HFF-Myc (cell line): ENCODE measurements at regions not wholly inside any gene's neighbourhood (a gene's known extent, or its start where the extent isn't known, plus 50 kb on each side); places are given as distances from the start of the nearest gene placed in this dataset.

Experiments
- DNase-seq: peaks from one replicate; pipeline ENCODE4 v3.0.0-alpha.2; 2011; ENCODE audit warnings: low read depth; ENCODE audit errors: extremely low read depth
- H3K4me3 ChIP-seq: replicated peaks from 2 replicates; pipeline ENCODE4 v1.5.1; 2011; ENCODE audit warnings: low read depth, mild to moderate bottlenecking, control low read depth, low read length
- TF ChIP-seq, protein P1 (sequence below): IDR thresholded peaks from 2 replicates; pipeline ENCODE4 v1.5.1; 2012; ENCODE audit warnings: mild to moderate bottlenecking, low read depth, low read length, control low read depth; ENCODE audit errors: missing control alignments

DNA sequence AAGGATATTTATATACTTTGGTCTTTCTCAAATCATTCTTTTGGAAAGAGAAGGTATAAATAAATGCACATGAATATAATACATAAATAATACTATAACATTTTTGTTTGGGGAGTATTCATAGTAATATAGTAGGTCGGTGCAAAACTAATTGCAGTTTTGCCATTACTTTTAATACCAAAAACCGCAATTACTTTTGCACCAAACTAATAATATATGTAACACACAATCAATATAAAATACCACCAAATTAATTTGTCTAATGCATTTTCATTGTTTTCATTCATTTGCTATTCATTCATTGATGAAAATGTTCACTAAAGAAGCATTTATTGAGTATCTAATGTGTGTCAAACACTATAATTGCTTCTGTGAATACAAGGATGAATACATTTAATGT is 219.0 kb downstream of the RWDD3 start:
- no peak overlapping the region for H3K4me3 ChIP-seq
- TF ChIP-seq, protein P1, sequence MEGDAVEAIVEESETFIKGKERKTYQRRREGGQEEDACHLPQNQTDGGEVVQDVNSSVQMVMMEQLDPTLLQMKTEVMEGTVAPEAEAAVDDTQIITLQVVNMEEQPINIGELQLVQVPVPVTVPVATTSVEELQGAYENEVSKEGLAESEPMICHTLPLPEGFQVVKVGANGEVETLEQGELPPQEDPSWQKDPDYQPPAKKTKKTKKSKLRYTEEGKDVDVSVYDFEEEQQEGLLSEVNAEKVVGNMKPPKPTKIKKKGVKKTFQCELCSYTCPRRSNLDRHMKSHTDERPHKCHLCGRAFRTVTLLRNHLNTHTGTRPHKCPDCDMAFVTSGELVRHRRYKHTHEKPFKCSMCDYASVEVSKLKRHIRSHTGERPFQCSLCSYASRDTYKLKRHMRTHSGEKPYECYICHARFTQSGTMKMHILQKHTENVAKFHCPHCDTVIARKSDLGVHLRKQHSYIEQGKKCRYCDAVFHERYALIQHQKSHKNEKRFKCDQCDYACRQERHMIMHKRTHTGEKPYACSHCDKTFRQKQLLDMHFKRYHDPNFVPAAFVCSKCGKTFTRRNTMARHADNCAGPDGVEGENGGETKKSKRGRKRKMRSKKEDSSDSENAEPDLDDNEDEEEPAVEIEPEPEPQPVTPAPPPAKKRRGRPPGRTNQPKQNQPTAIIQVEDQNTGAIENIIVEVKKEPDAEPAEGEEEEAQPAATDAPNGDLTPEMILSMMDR = no peak
- no peak for DNase-seq

DNA sequence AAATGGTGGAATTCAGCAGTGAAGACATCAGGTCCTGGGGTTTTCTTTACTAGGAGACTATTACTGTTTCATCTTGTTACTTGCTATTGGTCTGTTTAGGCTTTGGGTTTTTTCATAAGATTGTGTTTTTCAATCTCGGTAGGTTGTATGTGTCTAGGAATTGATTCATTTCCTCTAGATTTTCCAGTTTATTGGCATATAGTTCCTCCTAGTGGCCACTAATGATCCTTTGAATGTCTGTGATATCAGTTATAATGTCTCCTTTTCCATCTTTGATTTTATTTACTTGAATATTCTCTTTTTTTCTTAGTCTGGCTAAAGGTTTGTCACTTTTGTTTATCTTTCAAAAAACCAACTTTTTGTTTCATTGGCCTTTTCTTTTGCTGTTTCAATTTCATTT is 233.0 kb downstream of the RWDD3 start:
- no peak for DNase-seq
- no peak overlapping the region for H3K4me3 ChIP-seq
- TF ChIP-seq, protein P1 = no peak

DNA sequence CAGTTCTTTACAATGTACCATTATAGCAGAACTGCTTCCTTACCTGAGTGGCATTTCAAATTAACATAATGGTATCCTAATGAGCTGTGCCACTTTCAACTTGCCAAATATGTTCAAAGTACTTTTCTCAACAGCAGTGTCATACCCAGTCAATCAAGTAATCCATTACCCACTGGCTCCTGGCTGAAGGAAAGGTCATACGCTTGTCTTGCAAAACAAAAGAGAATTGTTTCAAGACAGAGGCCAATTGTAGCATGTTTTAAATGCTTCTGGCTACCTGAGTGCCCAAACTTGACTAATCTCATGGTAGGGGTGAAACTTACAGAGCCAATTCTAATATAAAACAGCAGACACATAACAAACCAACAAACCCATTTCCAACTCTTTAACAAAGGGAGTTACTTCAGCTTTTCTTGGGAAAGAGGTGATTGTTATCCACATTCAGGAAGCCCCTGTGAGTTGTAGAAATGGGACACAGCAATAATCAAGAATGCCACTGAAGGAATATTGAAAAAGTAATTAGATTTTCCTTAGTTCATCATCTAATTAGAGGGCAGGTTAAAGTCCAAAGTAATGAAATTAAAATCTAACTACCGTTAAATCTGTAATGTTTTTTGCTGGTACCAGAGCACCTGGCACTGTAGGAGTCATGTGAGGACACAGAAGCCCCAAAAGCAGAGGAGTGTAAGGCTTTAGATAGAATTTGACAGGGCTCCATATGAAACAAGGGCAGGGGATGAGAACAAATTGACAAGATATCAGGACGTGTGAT is 241.9 kb downstream of the RWDD3 start:
- TF ChIP-seq, protein P1 = no peak
- no peak overlapping the region for H3K4me3 ChIP-seq
- no peak for DNase-seq

DNA sequence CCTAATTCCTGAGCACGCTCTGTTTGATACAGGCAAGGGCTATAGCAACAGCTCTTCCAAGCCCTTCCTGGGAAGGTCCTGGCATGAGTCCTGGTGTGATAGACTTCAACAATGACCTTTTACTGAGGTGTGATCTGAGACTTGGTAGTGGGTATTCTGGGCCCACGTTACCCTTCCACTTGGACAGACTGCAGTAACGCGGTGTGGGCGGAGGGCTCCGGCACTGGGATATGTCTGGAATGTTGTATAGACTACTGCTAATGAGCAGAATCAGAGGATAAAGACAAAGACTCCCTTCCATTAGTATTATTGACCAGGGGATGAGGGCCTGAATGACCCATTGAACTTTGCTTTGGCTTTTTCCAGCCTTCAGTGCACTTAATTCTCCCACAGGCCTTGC is 262.3 kb downstream of the RWDD3 start:
- no peak for DNase-seq
- no peak overlapping the region for H3K4me3 ChIP-seq
- TF ChIP-seq, protein P1 = no peak

DNA sequence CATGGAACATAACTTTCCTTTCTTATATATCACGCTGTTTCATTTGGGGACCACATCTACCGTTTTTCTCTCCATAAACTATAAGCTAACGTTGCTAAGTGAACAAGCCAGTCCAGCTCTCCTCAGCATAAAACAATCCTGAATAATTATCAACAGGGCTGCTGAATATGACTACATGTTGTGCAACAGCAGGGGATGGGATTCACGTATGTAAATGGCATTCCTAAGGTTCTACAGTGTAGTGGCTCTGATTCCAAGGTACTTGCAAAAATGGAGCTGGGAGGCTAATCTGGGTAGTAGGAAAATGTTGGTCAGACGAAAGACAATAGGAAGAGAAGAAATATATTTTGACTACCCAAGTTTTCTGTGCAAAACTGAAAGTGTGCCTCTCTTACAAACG is 262.8 kb downstream of the RWDD3 start:
- no peak for DNase-seq
- no peak overlapping the region for H3K4me3 ChIP-seq
- TF ChIP-seq, protein P1 = no peak

DNA sequence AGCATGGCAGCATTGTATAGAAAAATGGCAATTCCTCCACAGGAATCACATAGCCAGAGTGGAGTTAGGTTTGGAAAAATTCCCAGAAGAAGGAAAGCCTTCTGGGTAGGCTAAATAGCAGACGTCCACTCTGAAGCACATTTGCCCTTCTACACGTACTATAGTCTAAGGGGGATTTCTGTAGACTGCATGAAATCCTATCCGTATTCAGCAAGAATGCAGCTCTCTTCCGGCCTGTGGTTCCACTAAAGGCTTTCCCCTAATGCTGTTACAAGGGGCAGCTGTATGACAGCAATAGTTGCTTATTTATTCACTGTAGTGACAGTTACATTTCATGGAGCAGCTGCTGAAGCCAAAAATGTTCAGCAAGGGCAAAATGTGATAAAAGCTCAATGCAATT is 263.6 kb downstream of the RWDD3 start:
- no peak overlapping the region for H3K4me3 ChIP-seq
- DNase-seq = no peak
- TF ChIP-seq, protein P1 = no peak
